ENCODE measurements at regions not wholly inside any gene's neighbourhood (a gene's known extent, or its start where the extent isn't known, plus 50 kb on each side); places are given as distances from the start of the nearest gene placed in this dataset.

DNA sequence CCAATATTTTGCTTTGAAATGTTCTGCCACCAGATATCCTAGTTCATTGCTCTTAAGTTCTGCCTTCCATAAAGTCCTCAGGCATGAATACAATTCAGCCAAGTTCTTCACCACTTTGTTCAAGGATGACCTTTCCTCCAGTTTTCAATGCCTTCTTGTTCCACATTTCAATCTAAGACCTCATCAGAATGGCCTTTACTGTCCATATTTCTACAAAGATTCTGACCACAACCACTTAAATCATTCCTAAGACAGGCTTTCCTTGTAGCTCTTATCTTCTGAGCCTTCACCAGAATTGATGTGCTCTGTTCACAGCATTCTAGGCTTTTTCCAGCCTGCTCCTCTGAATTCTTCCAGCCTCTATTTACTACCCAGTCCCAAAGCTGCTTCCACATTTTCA lies 319.0 kb downstream of the HACE1 start:
- CTCF ChIA-PET = interaction anchor here (1.3 kb wide), 1 partner anchor 13 kb away, joined by 3 read pairs; no protein-coding TSS in a partner anchor
- POLR2A ChIA-PET = no interaction called here
- Mint-ChIP-seq H3K4me1 (no peaks in the 10 kb centered on the region), H3K9me3 (no peaks in the 10 kb centered on the region), H3K36me3 (no peaks in the 10 kb centered on the region), H3K27me3 (ENCODE audit: low read depth) (no peaks in the 10 kb centered on the region), H3K27ac (no peak overlapping the region), H3K4me3 (no peak overlapping the region)
- ATAC-seq (no peak), DNase-seq (ENCODE audit: low spot score) (no peak)
- no peak for TF ChIP-seq GTF2I (CRISPR knock-in tag; conservative IDR thresholded peaks at IDR 0.05)
- TF ChIP-seq ETV6 (CRISPR knock-in tag; IDR thresholded peaks at IDR 0.05) = no peak
- TF ChIP-seq, protein P1, sequence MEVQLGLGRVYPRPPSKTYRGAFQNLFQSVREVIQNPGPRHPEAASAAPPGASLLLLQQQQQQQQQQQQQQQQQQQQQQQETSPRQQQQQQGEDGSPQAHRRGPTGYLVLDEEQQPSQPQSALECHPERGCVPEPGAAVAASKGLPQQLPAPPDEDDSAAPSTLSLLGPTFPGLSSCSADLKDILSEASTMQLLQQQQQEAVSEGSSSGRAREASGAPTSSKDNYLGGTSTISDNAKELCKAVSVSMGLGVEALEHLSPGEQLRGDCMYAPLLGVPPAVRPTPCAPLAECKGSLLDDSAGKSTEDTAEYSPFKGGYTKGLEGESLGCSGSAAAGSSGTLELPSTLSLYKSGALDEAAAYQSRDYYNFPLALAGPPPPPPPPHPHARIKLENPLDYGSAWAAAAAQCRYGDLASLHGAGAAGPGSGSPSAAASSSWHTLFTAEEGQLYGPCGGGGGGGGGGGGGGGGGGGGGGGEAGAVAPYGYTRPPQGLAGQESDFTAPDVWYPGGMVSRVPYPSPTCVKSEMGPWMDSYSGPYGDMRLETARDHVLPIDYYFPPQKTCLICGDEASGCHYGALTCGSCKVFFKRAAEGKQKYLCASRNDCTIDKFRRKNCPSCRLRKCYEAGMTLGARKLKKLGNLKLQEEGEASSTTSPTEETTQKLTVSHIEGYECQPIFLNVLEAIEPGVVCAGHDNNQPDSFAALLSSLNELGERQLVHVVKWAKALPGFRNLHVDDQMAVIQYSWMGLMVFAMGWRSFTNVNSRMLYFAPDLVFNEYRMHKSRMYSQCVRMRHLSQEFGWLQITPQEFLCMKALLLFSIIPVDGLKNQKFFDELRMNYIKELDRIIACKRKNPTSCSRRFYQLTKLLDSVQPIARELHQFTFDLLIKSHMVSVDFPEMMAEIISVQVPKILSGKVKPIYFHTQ (CRISPR knock-in tag; IDR thresholded peaks at IDR 0.05) = no peak
- TF ChIP-seq, protein P2, sequence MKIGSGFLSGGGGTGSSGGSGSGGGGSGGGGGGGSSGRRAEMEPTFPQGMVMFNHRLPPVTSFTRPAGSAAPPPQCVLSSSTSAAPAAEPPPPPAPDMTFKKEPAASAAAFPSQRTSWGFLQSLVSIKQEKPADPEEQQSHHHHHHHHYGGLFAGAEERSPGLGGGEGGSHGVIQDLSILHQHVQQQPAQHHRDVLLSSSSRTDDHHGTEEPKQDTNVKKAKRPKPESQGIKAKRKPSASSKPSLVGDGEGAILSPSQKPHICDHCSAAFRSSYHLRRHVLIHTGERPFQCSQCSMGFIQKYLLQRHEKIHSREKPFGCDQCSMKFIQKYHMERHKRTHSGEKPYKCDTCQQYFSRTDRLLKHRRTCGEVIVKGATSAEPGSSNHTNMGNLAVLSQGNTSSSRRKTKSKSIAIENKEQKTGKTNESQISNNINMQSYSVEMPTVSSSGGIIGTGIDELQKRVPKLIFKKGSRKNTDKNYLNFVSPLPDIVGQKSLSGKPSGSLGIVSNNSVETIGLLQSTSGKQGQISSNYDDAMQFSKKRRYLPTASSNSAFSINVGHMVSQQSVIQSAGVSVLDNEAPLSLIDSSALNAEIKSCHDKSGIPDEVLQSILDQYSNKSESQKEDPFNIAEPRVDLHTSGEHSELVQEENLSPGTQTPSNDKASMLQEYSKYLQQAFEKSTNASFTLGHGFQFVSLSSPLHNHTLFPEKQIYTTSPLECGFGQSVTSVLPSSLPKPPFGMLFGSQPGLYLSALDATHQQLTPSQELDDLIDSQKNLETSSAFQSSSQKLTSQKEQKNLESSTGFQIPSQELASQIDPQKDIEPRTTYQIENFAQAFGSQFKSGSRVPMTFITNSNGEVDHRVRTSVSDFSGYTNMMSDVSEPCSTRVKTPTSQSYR (CRISPR knock-in tag; IDR thresholded peaks at IDR 0.05) = no peak
- TF ChIP-seq ZNF263 (CRISPR knock-in tag; IDR thresholded peaks at IDR 0.05; ENCODE audit: low read depth) = no peak
- TF ChIP-seq FOXP1 (CRISPR knock-in tag; IDR thresholded peaks at IDR 0.05; ENCODE audit: borderline replicate concordance) = no peak
- TF ChIP-seq, protein P3, sequence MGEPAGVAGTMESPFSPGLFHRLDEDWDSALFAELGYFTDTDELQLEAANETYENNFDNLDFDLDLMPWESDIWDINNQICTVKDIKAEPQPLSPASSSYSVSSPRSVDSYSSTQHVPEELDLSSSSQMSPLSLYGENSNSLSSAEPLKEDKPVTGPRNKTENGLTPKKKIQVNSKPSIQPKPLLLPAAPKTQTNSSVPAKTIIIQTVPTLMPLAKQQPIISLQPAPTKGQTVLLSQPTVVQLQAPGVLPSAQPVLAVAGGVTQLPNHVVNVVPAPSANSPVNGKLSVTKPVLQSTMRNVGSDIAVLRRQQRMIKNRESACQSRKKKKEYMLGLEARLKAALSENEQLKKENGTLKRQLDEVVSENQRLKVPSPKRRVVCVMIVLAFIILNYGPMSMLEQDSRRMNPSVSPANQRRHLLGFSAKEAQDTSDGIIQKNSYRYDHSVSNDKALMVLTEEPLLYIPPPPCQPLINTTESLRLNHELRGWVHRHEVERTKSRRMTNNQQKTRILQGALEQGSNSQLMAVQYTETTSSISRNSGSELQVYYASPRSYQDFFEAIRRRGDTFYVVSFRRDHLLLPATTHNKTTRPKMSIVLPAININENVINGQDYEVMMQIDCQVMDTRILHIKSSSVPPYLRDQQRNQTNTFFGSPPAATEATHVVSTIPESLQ (CRISPR knock-in tag; IDR thresholded peaks at IDR 0.05) = no peak

DNA sequence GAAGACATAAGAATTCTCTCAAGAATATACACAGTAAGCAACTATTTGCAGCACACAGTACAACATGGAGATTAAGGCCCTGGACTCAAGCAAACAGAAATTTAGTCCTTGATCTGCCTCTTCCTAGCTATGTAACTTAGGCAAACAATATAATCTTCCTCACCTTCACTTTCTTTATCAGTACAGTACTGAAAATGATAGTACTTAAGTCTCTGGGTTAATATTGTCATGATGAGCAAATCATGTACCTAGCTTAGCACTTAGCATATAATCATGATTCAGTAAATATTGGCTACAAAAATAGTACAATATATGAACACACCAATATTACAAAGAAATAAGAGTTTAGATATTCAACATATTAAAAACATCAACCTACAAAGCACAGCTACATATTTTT lies 320.5 kb downstream of the HACE1 start:
- ChIA-PET POLR2A (no interaction called here), CTCF (no interaction called here)
- ATAC-seq (no peak), DNase-seq (ENCODE audit: low spot score) (no peak)
- no peaks in the 10 kb centered on the region for H3K27me3 Mint-ChIP-seq (ENCODE audit: low read depth)
- no peaks in the 10 kb centered on the region for H3K36me3 Mint-ChIP-seq
- peaks cover 3% of the 10 kb centered on the region; the same call in 1 of the 2 replicates for H3K4me1 Mint-ChIP-seq
- H3K9me3 Mint-ChIP-seq = no peaks in the 10 kb centered on the region
- H3K4me3 Mint-ChIP-seq = no peak overlapping the region
- H3K27ac Mint-ChIP-seq = no peak overlapping the region
- TF ChIP-seq, protein P4, sequence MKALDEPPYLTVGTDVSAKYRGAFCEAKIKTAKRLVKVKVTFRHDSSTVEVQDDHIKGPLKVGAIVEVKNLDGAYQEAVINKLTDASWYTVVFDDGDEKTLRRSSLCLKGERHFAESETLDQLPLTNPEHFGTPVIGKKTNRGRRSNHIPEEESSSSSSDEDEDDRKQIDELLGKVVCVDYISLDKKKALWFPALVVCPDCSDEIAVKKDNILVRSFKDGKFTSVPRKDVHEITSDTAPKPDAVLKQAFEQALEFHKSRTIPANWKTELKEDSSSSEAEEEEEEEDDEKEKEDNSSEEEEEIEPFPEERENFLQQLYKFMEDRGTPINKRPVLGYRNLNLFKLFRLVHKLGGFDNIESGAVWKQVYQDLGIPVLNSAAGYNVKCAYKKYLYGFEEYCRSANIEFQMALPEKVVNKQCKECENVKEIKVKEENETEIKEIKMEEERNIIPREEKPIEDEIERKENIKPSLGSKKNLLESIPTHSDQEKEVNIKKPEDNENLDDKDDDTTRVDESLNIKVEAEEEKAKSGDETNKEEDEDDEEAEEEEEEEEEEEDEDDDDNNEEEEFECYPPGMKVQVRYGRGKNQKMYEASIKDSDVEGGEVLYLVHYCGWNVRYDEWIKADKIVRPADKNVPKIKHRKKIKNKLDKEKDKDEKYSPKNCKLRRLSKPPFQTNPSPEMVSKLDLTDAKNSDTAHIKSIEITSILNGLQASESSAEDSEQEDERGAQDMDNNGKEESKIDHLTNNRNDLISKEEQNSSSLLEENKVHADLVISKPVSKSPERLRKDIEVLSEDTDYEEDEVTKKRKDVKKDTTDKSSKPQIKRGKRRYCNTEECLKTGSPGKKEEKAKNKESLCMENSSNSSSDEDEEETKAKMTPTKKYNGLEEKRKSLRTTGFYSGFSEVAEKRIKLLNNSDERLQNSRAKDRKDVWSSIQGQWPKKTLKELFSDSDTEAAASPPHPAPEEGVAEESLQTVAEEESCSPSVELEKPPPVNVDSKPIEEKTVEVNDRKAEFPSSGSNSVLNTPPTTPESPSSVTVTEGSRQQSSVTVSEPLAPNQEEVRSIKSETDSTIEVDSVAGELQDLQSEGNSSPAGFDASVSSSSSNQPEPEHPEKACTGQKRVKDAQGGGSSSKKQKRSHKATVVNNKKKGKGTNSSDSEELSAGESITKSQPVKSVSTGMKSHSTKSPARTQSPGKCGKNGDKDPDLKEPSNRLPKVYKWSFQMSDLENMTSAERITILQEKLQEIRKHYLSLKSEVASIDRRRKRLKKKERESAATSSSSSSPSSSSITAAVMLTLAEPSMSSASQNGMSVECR (CRISPR knock-in tag; IDR thresholded peaks at IDR 0.05; ENCODE audit: borderline replicate concordance) = no peak
- TF ChIP-seq, protein P5, sequence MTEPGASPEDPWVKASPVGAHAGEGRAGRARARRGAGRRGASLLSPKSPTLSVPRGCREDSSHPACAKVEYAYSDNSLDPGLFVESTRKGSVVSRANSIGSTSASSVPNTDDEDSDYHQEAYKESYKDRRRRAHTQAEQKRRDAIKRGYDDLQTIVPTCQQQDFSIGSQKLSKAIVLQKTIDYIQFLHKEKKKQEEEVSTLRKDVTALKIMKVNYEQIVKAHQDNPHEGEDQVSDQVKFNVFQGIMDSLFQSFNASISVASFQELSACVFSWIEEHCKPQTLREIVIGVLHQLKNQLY (CRISPR knock-in tag; IDR thresholded peaks at IDR 0.05) = no peak
- TF ChIP-seq ZNF232 (CRISPR knock-in tag; IDR thresholded peaks at IDR 0.05) = no peak
- no peak for TF ChIP-seq ZNF416 (CRISPR knock-in tag; IDR thresholded peaks at IDR 0.05)
- TF ChIP-seq, protein P6, sequence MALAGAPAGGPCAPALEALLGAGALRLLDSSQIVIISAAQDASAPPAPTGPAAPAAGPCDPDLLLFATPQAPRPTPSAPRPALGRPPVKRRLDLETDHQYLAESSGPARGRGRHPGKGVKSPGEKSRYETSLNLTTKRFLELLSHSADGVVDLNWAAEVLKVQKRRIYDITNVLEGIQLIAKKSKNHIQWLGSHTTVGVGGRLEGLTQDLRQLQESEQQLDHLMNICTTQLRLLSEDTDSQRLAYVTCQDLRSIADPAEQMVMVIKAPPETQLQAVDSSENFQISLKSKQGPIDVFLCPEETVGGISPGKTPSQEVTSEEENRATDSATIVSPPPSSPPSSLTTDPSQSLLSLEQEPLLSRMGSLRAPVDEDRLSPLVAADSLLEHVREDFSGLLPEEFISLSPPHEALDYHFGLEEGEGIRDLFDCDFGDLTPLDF (CRISPR knock-in tag; IDR thresholded peaks at IDR 0.05) = no peak
- TF ChIP-seq, protein P7, sequence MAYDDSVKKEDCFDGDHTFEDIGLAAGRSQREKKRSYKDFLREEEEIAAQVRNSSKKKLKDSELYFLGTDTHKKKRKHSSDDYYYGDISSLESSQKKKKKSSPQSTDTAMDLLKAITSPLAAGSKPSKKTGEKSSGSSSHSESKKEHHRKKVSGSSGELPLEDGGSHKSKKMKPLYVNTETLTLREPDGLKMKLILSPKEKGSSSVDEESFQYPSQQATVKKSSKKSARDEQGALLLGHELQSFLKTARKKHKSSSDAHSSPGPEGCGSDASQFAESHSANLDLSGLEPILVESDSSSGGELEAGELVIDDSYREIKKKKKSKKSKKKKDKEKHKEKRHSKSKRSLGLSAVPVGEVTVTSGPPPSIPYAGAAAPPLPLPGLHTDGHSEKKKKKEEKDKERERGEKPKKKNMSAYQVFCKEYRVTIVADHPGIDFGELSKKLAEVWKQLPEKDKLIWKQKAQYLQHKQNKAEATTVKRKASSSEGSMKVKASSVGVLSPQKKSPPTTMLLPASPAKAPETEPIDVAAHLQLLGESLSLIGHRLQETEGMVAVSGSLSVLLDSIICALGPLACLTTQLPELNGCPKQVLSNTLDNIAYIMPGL (CRISPR knock-in tag; IDR thresholded peaks at IDR 0.05) = no peak
- TF ChIP-seq ZNF219 (CRISPR knock-in tag; IDR thresholded peaks at IDR 0.05; ENCODE audit: borderline replicate concordance) = no peak
- no peak for TF ChIP-seq JAZF1 (CRISPR knock-in tag; IDR thresholded peaks at IDR 0.05)
- TF ChIP-seq SMAD4 (CRISPR knock-in tag; IDR thresholded peaks at IDR 0.05) = no peak
- no peak for TF ChIP-seq JUN (CRISPR knock-in tag; IDR thresholded peaks at IDR 0.05)
- TF ChIP-seq, protein P8, sequence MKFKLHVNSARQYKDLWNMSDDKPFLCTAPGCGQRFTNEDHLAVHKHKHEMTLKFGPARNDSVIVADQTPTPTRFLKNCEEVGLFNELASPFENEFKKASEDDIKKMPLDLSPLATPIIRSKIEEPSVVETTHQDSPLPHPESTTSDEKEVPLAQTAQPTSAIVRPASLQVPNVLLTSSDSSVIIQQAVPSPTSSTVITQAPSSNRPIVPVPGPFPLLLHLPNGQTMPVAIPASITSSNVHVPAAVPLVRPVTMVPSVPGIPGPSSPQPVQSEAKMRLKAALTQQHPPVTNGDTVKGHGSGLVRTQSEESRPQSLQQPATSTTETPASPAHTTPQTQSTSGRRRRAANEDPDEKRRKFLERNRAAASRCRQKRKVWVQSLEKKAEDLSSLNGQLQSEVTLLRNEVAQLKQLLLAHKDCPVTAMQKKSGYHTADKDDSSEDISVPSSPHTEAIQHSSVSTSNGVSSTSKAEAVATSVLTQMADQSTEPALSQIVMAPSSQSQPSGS (CRISPR knock-in tag; IDR thresholded peaks at IDR 0.05; ENCODE audit: borderline replicate concordance, low read depth) = no peak

All from WTC11 (cell line).